A549 (cell line): ENCODE measurements at regions not wholly inside any gene's neighbourhood (a gene's known extent, or its start where the extent isn't known, plus 50 kb on each side); places are given as distances from the start of the nearest gene placed in this dataset.

ENCODE experiments used
- BCL3 ChIP-seq: fragments of >200 bp; sonication (Bioruptor Twin); formaldehyde crosslinking; IDR thresholded peaks from 3 replicates; pipeline ENCODE4 v1.6.1; 2016
- CTCF ChIP-seq: fragments of >200 bp; sonication (Bioruptor Twin); formaldehyde crosslinking; IDR thresholded peaks from 3 replicates; pipeline ENCODE4 v1.5.1; 2016
- HOXA7 ChIP-seq: fragments of 250-450 bp; sonication (Bioruptor Pico); IDR thresholded peaks from 2 replicates; pipeline ENCODE4 v1.5.0; 2020; ENCODE audit warnings: mild to moderate bottlenecking, moderate library complexity
- NFE2L2 ChIP-seq: fragments of 150-350 bp; conservative IDR thresholded peaks from 2 replicates; pipeline ENCODE4 v1.6.1; 2014; ENCODE audit warnings: low read length
- USF2 ChIP-seq: fragments of 450-650 bp; IDR thresholded peaks from 2 replicates; pipeline ENCODE4 v1.6.1; 2014; ENCODE audit warnings: antibody characterized with exemption

- TF ChIP-seq NFE2L2 (no peak), CTCF (no peak), USF2 (no peak), BCL3 (no peak), HOXA7 (CRISPR knock-in tag) (no peak)
Measured at GRCh38 chr5:2582106-2582505, 169.4 kb downstream of the IRX2 start.
